GM12878 (cell line): ENCODE measurements at regions not wholly inside any gene's neighbourhood (a gene's known extent, or its start where the extent isn't known, plus 50 kb on each side); places are given as distances from the start of the nearest gene placed in this dataset.
"Not testable (repeated sequence)": the region's sequence is repeated elsewhere in the genome, so short reads cannot be mapped to it uniquely, and the experiment has no call there.

ENCODE experiments used
- ATAC-seq: fragments of 200-7000 bp; cut with Tn5 transposase; 3 replicates; pipeline ENCODE4 v1.9.1; 2020; ENCODE audit warnings: mild to moderate bottlenecking, moderate library complexity
- BruUV-seq: library from RNA; stranded (reverse); fragments of 400-500 nt; replicated peaks from 2 replicates; lab custom pipeline; 2021; lab: Mats Ljungman, UMichigan
- CTCF ChIA-PET: fragments of 300-600 bp; sonication (Branson Sonifier 250); formaldehyde crosslinking; extraction: SDS; loops from one replicate; lab custom pipeline; 2021; ENCODE audit warnings: inconsistent platforms; lab: Yijun Ruan, JAX
- POLR2A ChIA-PET: fragments of 350-600 bp; formaldehyde crosslinking; extraction: SDS; loops from one replicate; lab custom pipeline; 2021; ENCODE audit warnings: inconsistent platforms; lab: Charles Lee
- RAD21 ChIA-PET: fragments of 300-600 bp; sonication (Branson Sonifier 250); formaldehyde crosslinking; loops from one replicate; lab custom pipeline; 2023; ENCODE audit warnings: antibody characterized with exemption; ENCODE audit not compliant: unreplicated experiment; lab: Charles Lee
- SMC1A ChIA-PET: fragments of 300-600 bp; sonication (Branson Sonifier 250); formaldehyde crosslinking; loops from one replicate; lab custom pipeline; 2023; ENCODE audit not compliant: unreplicated experiment, uncharacterized antibody; lab: Charles Lee
- DNase-seq: peaks from one replicate; pipeline ENCODE4 v3.0.0-alpha.2; 2011; ENCODE audit warnings: low read depth, low spot score
- FAIRE-seq: peaks from 3 replicates; lab custom pipeline; 2011; peaks lifted over from hg19 to GRCh38; lab: Jason Lieb, UNC
- H2AFZ ChIP-seq: 2 replicates; pipeline ENCODE4 v1.6.0; 2011; ENCODE audit warnings: low read depth, low read length, control low read depth; ENCODE audit not compliant: control insufficient read depth
- H3K27ac ChIP-seq: 2 replicates; pipeline ENCODE4 v1.5.1; 2011; ENCODE audit warnings: control low read depth; ENCODE audit not compliant: control insufficient read depth, insufficient read depth
- H3K27me3 ChIP-seq, 2 experiments: replicated peaks in 1 of 2; 2 replicates each; pipeline versions ENCODE4 v1.6.0 to v1.6.1; 2011; ENCODE audit warnings: low read length in 1 of 2; ENCODE audit not compliant: control insufficient read depth in 2 of 2, insufficient read depth in 2 of 2
- H3K36me3 ChIP-seq, 2 experiments: 2 replicates each; pipeline ENCODE4 v1.5.1; 2011; ENCODE audit warnings: low read length in 1 of 2; ENCODE audit not compliant: control insufficient read depth in 2 of 2, insufficient read depth in 2 of 2
- H3K4me1 ChIP-seq: 2 replicates; pipeline ENCODE4 v1.6.1; 2011; ENCODE audit warnings: mild to moderate bottlenecking, low read length, moderate library complexity, mixed read lengths; ENCODE audit not compliant: control insufficient read depth, insufficient read depth
- H3K4me2 ChIP-seq: 2 replicates; pipeline ENCODE4 v1.6.0; 2011; ENCODE audit warnings: control low read depth; ENCODE audit not compliant: control insufficient read depth, insufficient read depth
- H3K4me3 ChIP-seq: fragments of 200-600 bp; sonication (generic); 2 replicates; pipeline ENCODE4 v1.5.1; 2016
- H3K79me2 ChIP-seq: 2 replicates; pipeline ENCODE4 v1.6.0; 2011; ENCODE audit warnings: low read length; ENCODE audit not compliant: control insufficient read depth, insufficient read depth
- H3K9ac ChIP-seq: 2 replicates; pipeline ENCODE4 v1.8.0; 2011; ENCODE audit warnings: low read length, control low read depth, mixed read lengths; ENCODE audit not compliant: control insufficient read depth, insufficient read depth
- H3K9me3 ChIP-seq: replicated peaks from 3 replicates; pipeline ENCODE4 v1.5.1; 2011; ENCODE audit warnings: mild to moderate bottlenecking, low read length; ENCODE audit not compliant: control insufficient read depth, insufficient read depth
- H4K20me1 ChIP-seq: 2 replicates; pipeline ENCODE4 v1.6.0; 2011; ENCODE audit not compliant: control insufficient read depth, insufficient read depth
- ATF7 ChIP-seq: fragments of 450-650 bp; IDR thresholded peaks from 2 replicates; pipeline ENCODE4 v1.6.1; 2016; ENCODE audit warnings: low read depth, mild to moderate bottlenecking
- BMI1 ChIP-seq: fragments of 450-650 bp; IDR thresholded peaks from 2 replicates; pipeline ENCODE4 v1.6.1; 2016; ENCODE audit warnings: mild to moderate bottlenecking, moderate library complexity, borderline replicate concordance
- FOXK2 ChIP-seq: fragments of 450-650 bp; IDR thresholded peaks from 2 replicates; pipeline ENCODE4 v1.6.1; 2017; ENCODE audit warnings: mild to moderate bottlenecking, moderate library complexity
- NFIC ChIP-seq: IDR thresholded peaks from 2 replicates; pipeline ENCODE4 v1.6.1; 2012; ENCODE audit warnings: low read depth, mild to moderate bottlenecking, inconsistent platforms, low read length, moderate library complexity
- NKRF ChIP-seq: fragments of 450-650 bp; conservative IDR thresholded peaks from 2 replicates; pipeline ENCODE4 v1.6.1; 2017; ENCODE audit warnings: mild to moderate bottlenecking, moderate library complexity
- PAX8 ChIP-seq: fragments of 450-650 bp; IDR thresholded peaks from 2 replicates; pipeline ENCODE4 v1.6.1; 2017; ENCODE audit warnings: mild to moderate bottlenecking, moderate library complexity
- YBX1 ChIP-seq: fragments of 450-650 bp; IDR thresholded peaks from 2 replicates; pipeline ENCODE4 v1.6.1; 2016; ENCODE audit warnings: antibody characterized with exemption
- WGBS: methylation state at CpG from one replicate; pipeline ENCODE4 v1.1.6; 2016; ENCODE audit warnings: low lambda C conversion rate; ENCODE audit not compliant: insufficient replicate concordance, insufficient coverage; ENCODE audit errors: missing lambda C conversion rate; 5-methylcytosine and 5-hydroxymethylcytosine counted together
- in situ Hi-C: fragments of 300-500 bp; cut with MboI; formaldehyde crosslinking; loops from 9 replicates; pipeline ENCODE4 v1.14.3; 2018; ENCODE audit warnings: mixed read lengths
- intact Hi-C: fragments of 100-400 bp; cut with micrococcal nuclease; formaldehyde crosslinking; loops from one replicate; pipeline ENCODE4 v1.14.2; 2022; ENCODE audit not compliant: unreplicated experiment

GRCh38 chr5:17034992-17035391 is 98.9 kb upstream of the MYO10 start:
- intact Hi-C loops, DNase-seq, H3K4me3 ChIP-seq, H3K4me1 ChIP-seq, FAIRE-seq, SMC1A ChIA-PET, ATAC-seq, POLR2A ChIA-PET, in situ Hi-C loops, CTCF ChIA-PET, H3K9ac ChIP-seq, H3K4me2 ChIP-seq, H3K27ac ChIP-seq, H3K79me2 ChIP-seq, BruUV-seq, H3K27me3 ChIP-seq, RAD21 ChIA-PET, H3K36me3 ChIP-seq, H3K9me3 ChIP-seq, H2AFZ ChIP-seq, H4K20me1 ChIP-seq: not testable (repeated sequence)
- WGBS, result 37% methylated on average over 2 of the region's 2 CpGs

- Histone ChIP-seq H3K4me1 (no peaks in the 10 kb centered on the region), H4K20me1 (no peaks in the 10 kb centered on the region), H3K27ac (no peak overlapping the region), H2AFZ (no peak overlapping the region), H3K4me3 (no peak overlapping the region), H3K36me3 (no peaks in the 10 kb centered on the region)
- in situ Hi-C loops, result no loop called here
- ChIA-PET CTCF (no interaction called here), SMC1A (no interaction called here), POLR2A (no interaction called here), RAD21 (no interaction called here)
- WGBS, result 47% methylated on average over 3 of the region's 3 CpGs
- no TSS peak for BruUV-seq
- FAIRE-seq, result no peak
- TF ChIP-seq FOXK2 (no peak), NKRF (no peak), YBX1 (no peak), ATF7 (no peak), BMI1 (no peak), PAX8 (no peak), NFIC (no peak)
- TF ChIP-seq, all 136 proteins: peak for 0
- intact Hi-C loops, result no loop called here
- H3K27me3 ChIP-seq, result no peaks in the 10 kb centered on the region
- ATAC-seq (no peak), DNase-seq (no peak)
- H3K79me2 ChIP-seq, result no peaks in the 10 kb centered on the region
- no peaks in the 10 kb centered on the region for H3K9me3 ChIP-seq
- H3K9ac ChIP-seq, result no peak overlapping the region
- H3K4me2 ChIP-seq, result no peak overlapping the region
Observed at GRCh38 chr5:17037751-17038150, 101.7 kb upstream of the MYO10 start.
